SKM-1 (cell line): ENCODE measurements at regions not wholly inside any gene's neighbourhood (a gene's known extent, or its start where the extent isn't known, plus 50 kb on each side); places are given as distances from the start of the nearest gene placed in this dataset.

Source experiments
- DNase-seq: peaks from one replicate; lab custom pipeline; 2025; ENCODE audit not compliant: unreplicated experiment; lab: John Stamatoyannopoulos, UW

DNA sequence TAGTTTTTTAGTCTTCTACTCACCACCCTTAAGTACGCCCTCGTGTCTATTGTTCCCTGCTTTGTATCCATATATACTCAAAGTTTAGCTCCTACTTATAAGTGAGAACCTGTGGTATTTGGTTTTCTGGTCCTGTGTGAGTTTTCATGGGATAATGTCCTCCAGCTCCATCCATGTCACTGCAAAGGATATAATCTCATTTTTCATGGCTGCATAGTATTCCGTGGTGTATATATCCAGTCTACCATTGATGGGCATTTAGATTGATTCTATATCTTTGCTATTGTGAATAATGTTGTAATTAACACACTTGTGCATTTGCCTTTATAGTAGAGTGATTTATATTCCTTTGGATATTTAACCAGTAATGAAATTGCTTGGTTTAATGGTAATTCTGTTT lies 579.9 kb downstream of the CDH18 start:
- DNase-seq, result no peak

DNA sequence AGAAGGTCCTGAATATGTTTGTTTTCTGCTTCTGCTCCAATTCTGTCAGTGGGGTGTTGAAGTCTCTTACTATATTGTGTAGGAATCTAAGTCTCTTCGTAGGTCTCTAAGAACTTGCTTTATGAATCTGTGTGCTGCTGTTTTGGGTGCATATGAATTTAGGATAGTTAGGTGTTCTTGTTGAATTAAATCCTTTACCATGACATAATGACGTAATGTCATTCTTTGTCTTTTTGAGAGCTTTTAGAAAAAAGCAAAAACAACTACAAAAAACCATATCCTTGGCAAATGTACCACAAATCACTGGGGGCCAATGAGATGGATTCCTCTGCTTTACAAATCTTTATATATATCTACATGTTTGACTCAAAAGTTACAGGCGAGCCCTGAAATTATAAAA lies 576.1 kb downstream of the CDH18 start:
- no peak for DNase-seq
